Smooth muscle cell (in vitro differentiated cells): ENCODE measurements at regions not wholly inside any gene's neighbourhood (a gene's known extent, or its start where the extent isn't known, plus 50 kb on each side); places are given as distances from the start of the nearest gene placed in this dataset.

Experiments used
- DNase-seq: peaks from one replicate; lab custom pipeline; 2025; ENCODE audit not compliant: unreplicated experiment; lab: John Stamatoyannopoulos, UW
- H2AFZ ChIP-seq: fragments of 200-600 bp; sonication (generic); 2 replicates; pipeline ENCODE4 v1.6.0; 2016; ENCODE audit warnings: antibody characterized with exemption, low read depth, mild to moderate bottlenecking
- H3F3A ChIP-seq: fragments of 200-600 bp; sonication (generic); 2 replicates; pipeline ENCODE4 v1.6.0; 2017; ENCODE audit warnings: antibody characterized with exemption, low read depth
- H3K27ac ChIP-seq: fragments of 200-600 bp; sonication (generic); 2 replicates; pipeline ENCODE4 v1.5.1; 2016; ENCODE audit warnings: low read depth, mild to moderate bottlenecking
- H3K27me3 ChIP-seq: fragments of 200-600 bp; sonication (generic); 2 replicates; pipeline ENCODE4 v1.6.1; 2016; ENCODE audit warnings: low read depth, mild to moderate bottlenecking
- H3K36me3 ChIP-seq: fragments of 200-600 bp; sonication (generic); 2 replicates; pipeline ENCODE4 v1.5.1; 2016; ENCODE audit warnings: low read depth
- H3K4me1 ChIP-seq: fragments of 200-600 bp; sonication (generic); 2 replicates; pipeline ENCODE4 v1.5.1; 2016; ENCODE audit warnings: low read depth
- H3K4me2 ChIP-seq: fragments of 200-600 bp; sonication (generic); 2 replicates; pipeline ENCODE4 v1.6.0; 2016; ENCODE audit warnings: mild to moderate bottlenecking
- H3K4me3 ChIP-seq: fragments of 200-600 bp; sonication (generic); 2 replicates; pipeline ENCODE4 v1.5.1; 2016; ENCODE audit warnings: mild to moderate bottlenecking
- H3K79me2 ChIP-seq: fragments of 200-600 bp; sonication (generic); 2 replicates; pipeline ENCODE4 v1.6.0; 2016; ENCODE audit warnings: low read depth, mild to moderate bottlenecking
- H3K9ac ChIP-seq: fragments of 200-600 bp; sonication (generic); 2 replicates; pipeline ENCODE4 v1.6.0; 2016; ENCODE audit warnings: low read depth
- H3K9me3 ChIP-seq: fragments of 200-600 bp; sonication (generic); replicated peaks from 2 replicates; pipeline ENCODE4 v1.5.1; 2016; ENCODE audit warnings: low read depth
- H4K20me1 ChIP-seq: fragments of 200-600 bp; sonication (generic); 2 replicates; pipeline ENCODE4 v1.6.0; 2016; ENCODE audit warnings: low read depth
- CTCF ChIP-seq: fragments of 200-600 bp; sonication (generic); IDR thresholded peaks from 2 replicates; pipeline ENCODE4 v1.5.1; 2017; ENCODE audit warnings: borderline replicate concordance, mild to moderate bottlenecking, antibody characterized with exemption; ENCODE audit not compliant: insufficient read depth, poor library complexity, severe bottlenecking
- WGBS: methylation state at CpG from one replicate; pipeline ENCODE4 v1.1.7; 2016; ENCODE audit warnings: low lambda C conversion rate; 5-methylcytosine and 5-hydroxymethylcytosine counted together

DNA sequence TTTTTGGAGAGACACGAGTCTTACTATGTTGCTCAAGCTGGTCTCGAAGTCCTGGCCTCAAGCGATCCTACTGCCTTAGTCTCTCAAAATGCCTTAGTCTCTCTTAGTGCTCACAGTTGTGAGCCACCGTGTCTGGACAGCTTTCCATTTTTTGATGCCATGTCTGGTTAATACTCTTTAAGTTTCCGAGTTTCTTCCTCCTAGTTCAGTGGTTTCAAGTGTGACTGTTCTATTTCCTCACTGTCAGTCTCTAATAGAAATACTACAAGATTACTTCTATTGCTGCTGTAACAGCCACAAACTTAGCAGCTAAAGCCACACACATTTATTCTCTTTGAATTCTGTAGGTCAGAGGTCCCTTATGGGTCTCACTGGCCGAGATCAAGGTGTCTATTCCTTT, 125.1 kb upstream of the MGAT5 start:
- Histone ChIP-seq H3K4me2 (no peak overlapping the region), H3K4me1 (peaks cover 11% of the 10 kb centered on the region), H3K9me3 (no peaks in the 10 kb centered on the region), H3K27me3 (no peaks in the 10 kb centered on the region), H2AFZ (no peak overlapping the region), H3K27ac (no peak overlapping the region), H3F3A (no peaks in the 10 kb centered on the region), H3K79me2 (peaks cover 35% of the 10 kb centered on the region), H4K20me1 (peaks cover 93% of the 10 kb centered on the region), H3K9ac (no peak overlapping the region), H3K36me3 (no peaks in the 10 kb centered on the region), H3K4me3 (no peak overlapping the region)
- 93% methylated on average over 6 of the region's 6 CpGs for WGBS
- no peak for DNase-seq
- TF ChIP-seq CTCF: no peak

GRCh38 chr2:134129900-134130537, 123.9 kb upstream of the MGAT5 start:
- no peaks in the 10 kb centered on the region for H3F3A ChIP-seq
- peaks cover 24% of the 10 kb centered on the region for H3K79me2 ChIP-seq
- no peak overlapping the region for H3K4me3 ChIP-seq
- H3K27ac ChIP-seq: no peak overlapping the region
- H3K4me1 ChIP-seq: peaks cover 18% of the 10 kb centered on the region
- H3K27me3 ChIP-seq: no peaks in the 10 kb centered on the region
- H2AFZ ChIP-seq: no peak overlapping the region
- H3K4me2 ChIP-seq: no peak overlapping the region
- WGBS: 99% methylated on average over 20 of the region's 42 CpGs
- no peaks in the 10 kb centered on the region for H3K36me3 ChIP-seq
- H4K20me1 ChIP-seq: peaks cover 91% of the 10 kb centered on the region
- H3K9me3 ChIP-seq: no peaks in the 10 kb centered on the region
- DNase-seq: no peak
- H3K9ac ChIP-seq: no peak overlapping the region
- no peak for TF ChIP-seq CTCF

GRCh38 chr2:134131681-134132489, 122.0 kb upstream of the MGAT5 start:
- Histone ChIP-seq H3K4me2 (no peak overlapping the region), H3K9ac (no peak overlapping the region), H3K4me1 (peaks cover 18% of the 10 kb centered on the region), H3K79me2 (peaks cover 19% of the 10 kb centered on the region), H3K9me3 (no peaks in the 10 kb centered on the region), H4K20me1 (peaks cover 86% of the 10 kb centered on the region), H3K27me3 (no peaks in the 10 kb centered on the region), H3K36me3 (no peaks in the 10 kb centered on the region), H3K4me3 (no peak overlapping the region), H3F3A (no peaks in the 10 kb centered on the region), H3K27ac (no peak overlapping the region), H2AFZ (no peak overlapping the region)
- 92% methylated on average over 7 of the region's 7 CpGs for WGBS
- no peak for DNase-seq
- no peak for TF ChIP-seq CTCF
